ENCODE measurements at regions not wholly inside any gene's neighbourhood (a gene's known extent, or its start where the extent isn't known, plus 50 kb on each side); places are given as distances from the start of the nearest gene placed in this dataset.

DNA sequence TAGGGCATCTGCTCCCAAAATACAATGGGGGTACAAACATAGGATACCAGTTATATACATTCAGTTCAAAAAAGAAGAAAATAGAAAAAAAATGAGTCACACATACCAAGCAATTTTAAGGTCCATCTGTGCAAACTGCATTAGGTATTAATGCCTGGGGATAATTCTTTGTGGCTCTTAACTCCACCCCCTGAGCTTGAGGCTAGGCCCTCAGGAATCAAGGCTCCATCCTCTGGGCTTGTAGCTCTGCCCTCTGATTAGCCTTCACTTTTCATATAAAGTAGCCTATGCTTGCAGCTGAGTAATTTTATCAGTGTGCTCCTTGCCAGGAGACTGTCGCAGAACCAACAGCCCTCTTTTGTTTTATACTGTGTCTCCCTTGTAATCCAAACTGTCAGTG, 69.9 kb upstream of the BACE2 start:
- no peaks in the 10 kb centered on the region for H3K4me1 ChIP-seq (ENCODE audit: control insufficient read depth, insufficient read depth, low read length)
- no peak overlapping the region for H3K4me3 ChIP-seq (ENCODE audit: low read length in 2 of 2)
- no peak overlapping the region for H3K27ac ChIP-seq (ENCODE audit: low read length)
- peaks cover 0 to 2% of the 10 kb centered on the region in 2 donors for H3K27me3 ChIP-seq (ENCODE audit: control insufficient read depth in 1 of 2, insufficient read depth in 2 of 2, low read length in 2 of 2)
- H3K36me3 ChIP-seq (ENCODE audit: control insufficient read depth in 2 of 2, insufficient read depth in 2 of 2, low read length in 2 of 2) = no peaks in the 10 kb centered on the region
- H3K9ac ChIP-seq (ENCODE audit: low read length in 2 of 2) = no peak overlapping the region
- peaks cover 0 to 3% of the 10 kb centered on the region in 2 donors for H3K9me3 ChIP-seq (ENCODE audit: control insufficient read depth in 2 of 2, low read length in 2 of 2)

DNA sequence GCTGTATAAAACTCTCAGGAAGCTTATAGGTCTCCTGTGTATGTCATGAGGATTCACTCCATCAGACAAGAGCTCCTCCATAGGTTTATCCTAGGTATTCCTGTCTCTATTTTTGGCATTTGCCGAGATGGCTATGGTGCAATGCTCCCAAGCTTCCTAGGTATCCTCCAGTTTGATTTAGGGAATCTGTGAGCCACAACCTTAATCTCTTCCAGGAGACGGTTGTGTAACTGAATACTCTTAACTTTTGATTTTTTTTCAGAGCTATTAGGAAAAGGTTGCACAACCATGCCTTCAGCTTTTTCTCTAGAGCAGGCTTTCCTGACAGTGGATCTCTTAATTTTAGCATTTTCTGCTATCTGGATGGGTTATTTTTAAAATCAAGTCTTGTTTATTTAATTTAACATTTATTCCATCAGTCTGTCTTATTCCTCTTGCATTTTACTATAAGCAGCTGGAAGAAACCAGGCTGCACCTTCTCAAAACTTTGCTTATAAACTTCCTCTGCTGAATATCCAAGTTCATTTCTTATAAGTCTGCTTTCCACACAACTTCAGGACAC, 69.4 kb upstream of the BACE2 start:
- Histone ChIP-seq H3K27ac (ENCODE audit: low read length) (no peak overlapping the region), H3K36me3 (ENCODE audit: control insufficient read depth in 2 of 2, insufficient read depth in 2 of 2, low read length in 2 of 2) (no peaks in the 10 kb centered on the region), H3K4me3 (ENCODE audit: low read length in 2 of 2) (no peak overlapping the region)

DNA sequence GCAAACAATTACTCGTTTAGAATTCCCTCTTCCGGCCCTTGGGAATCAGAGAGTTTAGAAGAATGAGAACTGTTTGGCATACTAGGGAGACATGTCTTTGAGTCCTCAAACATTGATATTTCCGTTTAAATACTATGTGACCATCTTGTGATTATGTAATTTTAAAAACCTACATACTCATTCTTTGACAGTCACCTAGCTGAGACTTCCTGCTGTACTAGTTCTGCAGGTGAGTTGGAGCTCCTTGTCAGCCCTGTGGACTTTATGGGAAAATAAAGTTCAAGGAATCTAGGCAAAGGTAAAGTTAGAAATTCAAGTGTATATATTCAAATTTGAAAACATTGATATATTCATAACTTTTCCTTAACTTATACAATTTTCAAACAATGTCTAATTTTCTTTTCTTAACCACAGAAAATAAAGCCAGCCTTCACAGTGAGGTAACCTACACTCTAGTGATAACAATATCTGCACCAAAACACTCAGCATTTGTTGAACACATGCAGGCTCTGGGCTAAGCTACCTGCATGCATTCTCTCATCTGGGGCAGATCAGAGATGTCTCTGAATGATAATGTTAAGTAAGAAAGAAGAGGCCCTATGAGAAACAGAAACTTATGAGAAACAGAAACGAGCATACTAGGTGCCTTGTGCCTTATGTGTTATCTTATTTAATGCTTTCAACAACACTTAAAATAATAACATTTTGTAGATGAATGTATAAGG, 67.0 kb upstream of the BACE2 start:
- Histone ChIP-seq H3K9me3 (ENCODE audit: control insufficient read depth in 2 of 2, low read length in 2 of 2) (peaks cover 0 to 3% of the 10 kb centered on the region in 2 donors), H3K4me1 (ENCODE audit: control insufficient read depth, insufficient read depth, low read length) (no peaks in the 10 kb centered on the region), H3K9ac (ENCODE audit: low read length in 2 of 2) (no peak overlapping the region), H3K36me3 (ENCODE audit: control insufficient read depth in 2 of 2, insufficient read depth in 2 of 2, low read length in 2 of 2) (no peaks in the 10 kb centered on the region), H3K4me3 (ENCODE audit: low read length in 2 of 2) (no peak overlapping the region), H3K27ac (ENCODE audit: low read length) (no peak overlapping the region), H3K27me3 (ENCODE audit: control insufficient read depth in 1 of 2, insufficient read depth in 2 of 2, low read length in 2 of 2) (peaks cover 5 to 10% of the 10 kb centered on the region in 2 donors)

More for the DNA sequence above, 69.4 kb upstream of the BACE2 start:
- Histone ChIP-seq H3K9ac (ENCODE audit: low read length in 2 of 2) (no peak overlapping the region), H3K27me3 (ENCODE audit: control insufficient read depth in 1 of 2, insufficient read depth in 2 of 2, low read length in 2 of 2) (peaks cover 0 to 2% of the 10 kb centered on the region in 2 donors), H3K4me1 (ENCODE audit: control insufficient read depth, insufficient read depth, low read length) (no peaks in the 10 kb centered on the region), H3K9me3 (ENCODE audit: control insufficient read depth in 2 of 2, low read length in 2 of 2) (peaks cover 0 to 3% of the 10 kb centered on the region in 2 donors)

DNA sequence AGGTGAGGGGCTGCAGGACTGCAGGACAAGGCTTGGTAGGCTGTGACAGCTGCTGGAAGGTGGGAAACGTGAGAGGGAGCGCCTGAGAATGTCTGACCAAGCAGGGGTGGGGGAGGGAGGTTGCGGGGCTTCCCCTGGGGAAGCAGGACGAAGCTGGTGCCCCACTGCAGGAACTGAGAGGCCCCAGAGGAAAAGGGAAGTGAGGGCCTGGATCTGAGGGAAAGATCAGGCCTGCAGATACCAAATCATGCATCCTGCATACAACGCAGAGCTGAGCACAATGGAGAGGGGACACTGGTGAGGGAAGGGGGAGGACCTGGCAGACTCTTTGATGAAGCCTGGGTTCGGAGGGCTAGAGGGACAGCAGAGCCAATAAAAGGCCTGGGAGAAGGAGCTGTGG, 65.7 kb upstream of the BACE2 start:
- H3K4me1 ChIP-seq (ENCODE audit: control insufficient read depth, insufficient read depth, low read length) = no peaks in the 10 kb centered on the region
- H3K27me3 ChIP-seq (ENCODE audit: control insufficient read depth in 1 of 2, insufficient read depth in 2 of 2, low read length in 2 of 2) = peaks cover 5 to 10% of the 10 kb centered on the region in 2 donors
- H3K27ac ChIP-seq (ENCODE audit: low read length) = no peak overlapping the region

DNA sequence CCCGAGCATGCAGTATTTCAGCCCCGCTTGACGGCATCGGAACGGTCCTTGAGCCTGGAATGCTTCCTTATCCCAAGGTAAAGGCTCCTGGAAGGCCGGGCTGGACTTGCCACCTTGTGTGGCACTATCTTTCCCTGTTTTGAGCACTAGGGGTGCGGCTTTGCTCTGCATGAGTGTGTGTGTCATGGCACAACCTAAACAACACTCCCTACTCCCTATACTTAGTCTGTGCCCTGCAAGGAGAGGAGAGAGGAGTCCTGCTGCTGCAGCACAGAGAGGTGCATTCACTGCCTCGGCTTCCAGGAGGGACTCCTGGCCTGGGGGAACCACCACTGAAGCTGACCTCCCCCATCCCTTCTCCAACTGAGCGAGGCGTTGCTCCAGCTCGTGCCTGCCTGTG, 60.4 kb upstream of the BACE2 start:
- H3K4me1 ChIP-seq (ENCODE audit: control insufficient read depth, insufficient read depth, low read length) = no peaks in the 10 kb centered on the region
- H3K9ac ChIP-seq (ENCODE audit: low read length in 2 of 2) = no peak overlapping the region
- H3K27ac ChIP-seq (ENCODE audit: low read length) = no peak overlapping the region
- no peak overlapping the region for H3K4me3 ChIP-seq (ENCODE audit: low read length in 2 of 2)
- no peaks in the 10 kb centered on the region for H3K36me3 ChIP-seq (ENCODE audit: control insufficient read depth in 2 of 2, insufficient read depth in 2 of 2, low read length in 2 of 2)
- H3K9me3 ChIP-seq (ENCODE audit: control insufficient read depth in 2 of 2, low read length in 2 of 2) = no peaks in the 10 kb centered on the region
- H3K27me3 ChIP-seq (ENCODE audit: control insufficient read depth in 1 of 2, insufficient read depth in 2 of 2, low read length in 2 of 2) = peaks cover 9 to 19% of the 10 kb centered on the region in 2 donors

More for the DNA sequence above, 65.7 kb upstream of the BACE2 start:
- no peak overlapping the region for H3K4me3 ChIP-seq (ENCODE audit: low read length in 2 of 2)
- peaks cover 0 to 3% of the 10 kb centered on the region in 2 donors for H3K9me3 ChIP-seq (ENCODE audit: control insufficient read depth in 2 of 2, low read length in 2 of 2)
- H3K9ac ChIP-seq (ENCODE audit: low read length in 2 of 2) = no peak overlapping the region
- H3K36me3 ChIP-seq (ENCODE audit: control insufficient read depth in 2 of 2, insufficient read depth in 2 of 2, low read length in 2 of 2) = no peaks in the 10 kb centered on the region

DNA sequence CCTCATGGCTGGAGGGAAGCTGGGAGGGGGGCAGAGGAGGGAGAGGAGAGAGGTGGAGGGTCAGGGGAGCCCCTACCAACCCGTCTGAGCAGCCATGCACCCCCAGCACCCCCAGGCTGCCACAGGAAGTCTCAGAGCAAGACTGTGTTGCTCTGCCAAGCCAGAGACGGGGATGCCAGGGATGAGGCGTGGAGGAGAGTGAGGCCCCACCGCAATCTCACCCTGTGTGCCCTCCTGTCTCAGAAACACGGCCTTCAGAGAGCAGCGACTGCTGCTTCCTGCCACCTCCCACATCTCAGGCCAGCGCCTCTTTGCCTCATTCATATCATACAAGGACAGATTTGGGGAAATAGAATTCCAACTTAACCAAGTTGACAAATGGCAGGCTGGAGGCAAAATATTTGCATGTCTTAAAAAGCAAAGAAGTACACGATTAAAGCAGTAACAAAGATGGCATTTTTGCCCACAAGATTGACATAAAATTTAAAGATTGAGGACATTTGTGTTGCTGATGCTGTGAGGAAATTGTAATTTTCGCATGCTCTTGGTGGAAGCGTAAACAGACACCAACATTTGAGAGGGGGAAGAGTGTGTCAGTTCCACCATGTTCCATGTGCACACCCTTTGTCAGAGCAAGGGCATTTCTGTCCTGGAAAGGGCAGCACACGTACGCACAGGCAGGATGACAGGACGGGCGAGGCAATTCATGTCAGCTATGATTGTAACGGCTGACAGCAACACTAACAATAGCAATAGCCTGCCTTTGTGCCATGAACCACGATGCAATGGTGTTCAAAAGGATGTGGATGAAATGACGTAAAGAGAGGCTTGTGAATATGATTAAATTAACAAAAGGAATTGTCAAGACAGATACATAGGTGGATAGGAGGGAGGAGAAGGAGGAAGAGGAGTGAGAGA, 59.0 kb upstream of the BACE2 start:
- Histone ChIP-seq H3K9me3 (ENCODE audit: control insufficient read depth in 2 of 2, low read length in 2 of 2) (no peaks in the 10 kb centered on the region), H3K27me3 (ENCODE audit: control insufficient read depth in 1 of 2, insufficient read depth in 2 of 2, low read length in 2 of 2) (peaks cover 9 to 19% of the 10 kb centered on the region in 2 donors), H3K4me3 (ENCODE audit: low read length in 2 of 2) (no peak overlapping the region), H3K4me1 (ENCODE audit: control insufficient read depth, insufficient read depth, low read length) (no peaks in the 10 kb centered on the region), H3K9ac (ENCODE audit: low read length in 2 of 2) (no peak overlapping the region), H3K27ac (ENCODE audit: low read length) (no peak overlapping the region), H3K36me3 (ENCODE audit: control insufficient read depth in 2 of 2, insufficient read depth in 2 of 2, low read length in 2 of 2) (no peaks in the 10 kb centered on the region)

DNA sequence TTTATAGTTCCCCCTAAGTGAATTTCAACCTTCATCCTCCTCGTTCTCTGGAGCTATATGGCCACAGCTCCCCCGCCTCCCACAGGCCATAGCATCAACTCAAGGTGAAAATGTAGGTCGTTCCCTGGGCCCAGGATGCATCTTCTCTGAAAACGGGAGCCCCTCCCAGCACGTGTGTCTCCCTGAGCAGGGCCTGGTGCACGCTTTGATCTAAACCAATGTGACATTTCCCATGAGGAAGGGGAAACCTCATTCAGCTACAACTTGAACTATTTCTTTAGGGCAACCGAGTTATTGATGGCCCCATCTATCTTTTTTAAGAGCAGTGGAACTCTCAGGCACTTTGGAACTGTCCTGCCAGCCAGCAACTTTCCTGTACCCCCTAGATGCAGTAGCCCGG, 57.8 kb upstream of the BACE2 start:
- no peak overlapping the region for H3K9ac ChIP-seq (ENCODE audit: low read length in 2 of 2)
- no peaks in the 10 kb centered on the region for H3K9me3 ChIP-seq (ENCODE audit: control insufficient read depth in 2 of 2, low read length in 2 of 2)
- no peaks in the 10 kb centered on the region for H3K36me3 ChIP-seq (ENCODE audit: control insufficient read depth in 2 of 2, insufficient read depth in 2 of 2, low read length in 2 of 2)
- peaks cover 9 to 11% of the 10 kb centered on the region in 2 donors for H3K27me3 ChIP-seq (ENCODE audit: control insufficient read depth in 1 of 2, insufficient read depth in 2 of 2, low read length in 2 of 2)
- no peaks in the 10 kb centered on the region for H3K4me1 ChIP-seq (ENCODE audit: control insufficient read depth, insufficient read depth, low read length)
- H3K4me3 ChIP-seq (ENCODE audit: low read length in 2 of 2) = no peak overlapping the region
- no peak overlapping the region for H3K27ac ChIP-seq (ENCODE audit: low read length)

DNA sequence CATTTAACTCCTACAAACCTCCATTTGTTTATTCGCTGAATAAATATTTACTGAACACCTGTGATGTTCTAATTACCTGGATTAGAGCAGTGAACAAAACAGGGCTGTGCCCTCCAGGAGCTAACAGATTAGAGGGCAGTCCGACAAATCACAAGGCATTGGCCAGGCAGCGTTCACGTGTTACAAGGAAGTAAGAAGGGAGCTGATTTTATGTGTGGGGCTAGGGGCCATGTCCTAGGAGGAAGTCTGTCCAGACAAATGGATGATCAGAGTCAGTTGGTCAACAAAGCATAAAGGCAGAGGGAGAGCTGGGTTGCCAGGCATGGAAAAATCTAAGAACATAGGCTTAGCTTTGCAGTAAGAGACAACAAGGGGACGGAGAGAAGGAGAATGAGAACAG, 57.3 kb upstream of the BACE2 start:
- H3K4me3 ChIP-seq (ENCODE audit: low read length in 2 of 2) = no peak overlapping the region
- no peaks in the 10 kb centered on the region for H3K4me1 ChIP-seq (ENCODE audit: control insufficient read depth, insufficient read depth, low read length)
- peaks cover 9% of the 10 kb centered on the region in 2 donors for H3K27me3 ChIP-seq (ENCODE audit: control insufficient read depth in 1 of 2, insufficient read depth in 2 of 2, low read length in 2 of 2)
- H3K9ac ChIP-seq (ENCODE audit: low read length in 2 of 2) = no peak overlapping the region
- no peak overlapping the region for H3K27ac ChIP-seq (ENCODE audit: low read length)
- no peaks in the 10 kb centered on the region for H3K36me3 ChIP-seq (ENCODE audit: control insufficient read depth in 2 of 2, insufficient read depth in 2 of 2, low read length in 2 of 2)
- H3K9me3 ChIP-seq (ENCODE audit: control insufficient read depth in 2 of 2, low read length in 2 of 2) = no peaks in the 10 kb centered on the region

DNA sequence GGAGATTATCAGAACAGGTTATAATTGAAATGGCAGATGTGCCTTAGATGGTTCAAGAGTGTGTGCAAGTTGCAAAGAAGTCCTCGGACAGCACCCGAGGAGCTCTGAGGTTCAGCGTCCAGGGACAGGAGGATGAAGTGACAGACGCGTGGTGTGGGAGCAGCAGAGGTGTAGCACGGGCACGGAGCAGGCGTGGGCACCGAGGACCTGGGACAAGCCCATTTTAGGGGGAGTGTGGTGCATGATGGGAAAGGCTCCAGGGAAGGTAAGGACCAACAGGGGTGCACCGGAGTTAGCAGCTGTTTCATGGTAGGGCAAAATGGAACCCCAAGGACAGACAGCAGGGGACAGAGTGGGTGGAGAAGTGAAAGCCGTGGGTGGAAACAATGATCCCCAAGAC, 56.3 kb upstream of the BACE2 start:
- H3K9me3 ChIP-seq (ENCODE audit: control insufficient read depth in 2 of 2, low read length in 2 of 2) = no peaks in the 10 kb centered on the region
- H3K9ac ChIP-seq (ENCODE audit: low read length in 2 of 2) = no peak overlapping the region
- H3K4me1 ChIP-seq (ENCODE audit: control insufficient read depth, insufficient read depth, low read length) = no peaks in the 10 kb centered on the region
- no peak overlapping the region for H3K4me3 ChIP-seq (ENCODE audit: low read length in 2 of 2)
- H3K27ac ChIP-seq (ENCODE audit: low read length) = no peak overlapping the region
- no peaks in the 10 kb centered on the region for H3K36me3 ChIP-seq (ENCODE audit: control insufficient read depth in 2 of 2, insufficient read depth in 2 of 2, low read length in 2 of 2)
- H3K27me3 ChIP-seq (ENCODE audit: control insufficient read depth in 1 of 2, insufficient read depth in 2 of 2, low read length in 2 of 2) = peaks cover 6 to 9% of the 10 kb centered on the region in 2 donors

DNA sequence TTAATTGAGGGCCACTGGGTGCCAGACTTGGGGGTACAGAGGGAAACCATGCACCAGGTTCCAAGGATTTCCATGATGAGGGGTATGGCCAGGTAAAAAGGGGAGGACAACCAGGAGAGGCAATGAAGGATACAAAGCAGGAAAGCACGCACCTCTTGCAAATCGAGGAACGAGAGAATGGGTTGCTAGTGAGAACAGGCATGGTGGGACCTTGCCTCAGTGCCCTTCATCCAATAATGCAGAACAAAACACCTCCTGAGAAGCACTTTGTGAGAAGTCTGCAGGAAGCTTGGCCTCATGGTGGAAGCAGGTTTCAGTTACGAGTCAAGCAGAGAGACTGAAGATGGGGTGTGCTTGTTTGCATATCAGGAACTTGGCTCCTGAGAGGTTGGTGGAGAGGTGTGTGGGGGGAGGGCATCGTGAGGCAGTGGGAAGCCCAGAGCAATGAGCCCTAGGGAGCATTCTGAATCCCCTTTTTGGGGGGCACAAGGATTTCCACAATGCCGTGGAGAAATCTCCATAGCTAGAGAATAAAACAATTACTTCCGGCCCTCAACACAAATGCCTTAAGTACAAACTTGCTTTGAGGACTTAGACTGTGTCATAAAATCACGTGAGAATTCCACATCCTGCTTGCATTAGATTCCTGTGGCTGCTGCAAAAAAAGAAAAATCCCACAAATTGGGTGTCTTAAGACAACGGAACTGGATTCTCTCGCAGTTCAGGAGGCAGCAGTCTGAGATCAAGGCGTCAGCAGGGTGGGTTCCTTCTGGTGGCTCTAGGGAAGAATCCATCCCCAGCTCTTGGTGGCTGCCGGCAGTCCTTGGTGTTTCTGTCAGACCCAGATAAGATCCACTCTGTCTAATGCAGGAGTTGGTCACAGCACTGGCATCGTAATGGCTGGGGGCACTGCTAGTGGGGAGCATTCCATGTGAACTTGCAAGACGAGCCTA, 54.9 kb upstream of the BACE2 start:
- H3K9ac ChIP-seq (ENCODE audit: low read length in 2 of 2) = no peak overlapping the region
- no peak overlapping the region for H3K27ac ChIP-seq (ENCODE audit: low read length)
- no peaks in the 10 kb centered on the region for H3K9me3 ChIP-seq (ENCODE audit: control insufficient read depth in 2 of 2, low read length in 2 of 2)
- no peaks in the 10 kb centered on the region for H3K4me1 ChIP-seq (ENCODE audit: control insufficient read depth, insufficient read depth, low read length)
- H3K36me3 ChIP-seq (ENCODE audit: control insufficient read depth in 2 of 2, insufficient read depth in 2 of 2, low read length in 2 of 2) = no peaks in the 10 kb centered on the region
- peaks cover 5 to 6% of the 10 kb centered on the region in 2 donors for H3K27me3 ChIP-seq (ENCODE audit: control insufficient read depth in 1 of 2, insufficient read depth in 2 of 2, low read length in 2 of 2)
- H3K4me3 ChIP-seq (ENCODE audit: low read length in 2 of 2) = peak overlapping the region in 1 of 2 donors; percentile 35
